PC-3 (cell line): ENCODE measurements at regions not wholly inside any gene's neighbourhood (a gene's known extent, or its start where the extent isn't known, plus 50 kb on each side); places are given as distances from the start of the nearest gene placed in this dataset.

Experiments
- EZH2 ChIP-seq: fragments of 300-600 bp; sonication (generic); IDR thresholded peaks from one replicate; pipeline ENCODE4 v1.6.1; 2017; ENCODE audit warnings: antibody characterized with exemption, mild to moderate bottlenecking, low read length; ENCODE audit not compliant: unreplicated experiment
- TF ChIP-seq, protein P1 (sequence below): fragments of 300-600 bp; sonication (generic); conservative IDR thresholded peaks from 2 replicates; pipeline ENCODE4 v1.5.1; 2017; ENCODE audit warnings: antibody characterized with exemption, low read depth, mild to moderate bottlenecking, low read length

- TF ChIP-seq, protein P1, sequence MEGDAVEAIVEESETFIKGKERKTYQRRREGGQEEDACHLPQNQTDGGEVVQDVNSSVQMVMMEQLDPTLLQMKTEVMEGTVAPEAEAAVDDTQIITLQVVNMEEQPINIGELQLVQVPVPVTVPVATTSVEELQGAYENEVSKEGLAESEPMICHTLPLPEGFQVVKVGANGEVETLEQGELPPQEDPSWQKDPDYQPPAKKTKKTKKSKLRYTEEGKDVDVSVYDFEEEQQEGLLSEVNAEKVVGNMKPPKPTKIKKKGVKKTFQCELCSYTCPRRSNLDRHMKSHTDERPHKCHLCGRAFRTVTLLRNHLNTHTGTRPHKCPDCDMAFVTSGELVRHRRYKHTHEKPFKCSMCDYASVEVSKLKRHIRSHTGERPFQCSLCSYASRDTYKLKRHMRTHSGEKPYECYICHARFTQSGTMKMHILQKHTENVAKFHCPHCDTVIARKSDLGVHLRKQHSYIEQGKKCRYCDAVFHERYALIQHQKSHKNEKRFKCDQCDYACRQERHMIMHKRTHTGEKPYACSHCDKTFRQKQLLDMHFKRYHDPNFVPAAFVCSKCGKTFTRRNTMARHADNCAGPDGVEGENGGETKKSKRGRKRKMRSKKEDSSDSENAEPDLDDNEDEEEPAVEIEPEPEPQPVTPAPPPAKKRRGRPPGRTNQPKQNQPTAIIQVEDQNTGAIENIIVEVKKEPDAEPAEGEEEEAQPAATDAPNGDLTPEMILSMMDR: no peak
- no peak for TF ChIP-seq EZH2
These were observed 73.1 kb upstream of the TNP1 start for GRCh38 chr2:216932863-216933548.
